Naive thymus-derived CD4-positive, alpha-beta T cell (primary cell): ENCODE measurements at regions not wholly inside any gene's neighbourhood (a gene's known extent, or its start where the extent isn't known, plus 50 kb on each side); places are given as distances from the start of the nearest gene placed in this dataset.
"Not testable (repeated sequence)": the region's sequence is repeated elsewhere in the genome, so short reads cannot be mapped to it uniquely, and the experiment has no call there.

Experiments used
- ATAC-seq: fragments of 150-1000 bp; cut with Tn5 transposase; 2 replicates; pipeline ENCODE4 v1.10.0; 2021; ENCODE audit warnings: mild to moderate bottlenecking, moderate library complexity
- CTCF ChIA-PET: fragments of 350-600 bp; sonication (Branson Sonifier 250); formaldehyde crosslinking; loops from one replicate; lab custom pipeline; 2021; ENCODE audit warnings: antibody characterized with exemption; lab: Charles Lee
- POLR2A ChIA-PET: fragments of 350-600 bp; sonication (Branson Sonifier 250); formaldehyde crosslinking; loops from one replicate; lab custom pipeline; 2021; ENCODE audit warnings: antibody characterized with exemption, inconsistent platforms; lab: Charles Lee
- DNase-seq, 9 donors: peaks; one replicate each; pipeline versions ENCODE4 v3.0.0 to v3.0.0-alpha.2; 2020 to 2022; ENCODE audit warnings: mixed read lengths in 1 of 9
- H3K27ac ChIP-seq: one replicate; pipeline ENCODE4 v1.7.0; 2013; ENCODE audit warnings: mild to moderate bottlenecking, low read depth, low read length, moderate library complexity
- H3K27me3 ChIP-seq, 2 donors: one replicate each; pipeline ENCODE4 v1.7.0; 2013; ENCODE audit warnings: low read length in 2 of 2, mild to moderate bottlenecking in 2 of 2, moderate library complexity in 2 of 2; ENCODE audit not compliant: control insufficient read depth in 2 of 2, insufficient read depth in 2 of 2
- H3K36me3 ChIP-seq, 3 experiments: 1 replicate in 2 of 3; 2 replicates in 1 of 3; pipeline ENCODE4 v1.7.0; 2013; ENCODE audit warnings: low read length in 3 of 3, mild to moderate bottlenecking in 3 of 3, moderate library complexity in 1 of 3; ENCODE audit not compliant: insufficient read depth in 3 of 3, control insufficient read depth in 2 of 3
- H3K4me1 ChIP-seq, 2 donors: one replicate each; pipeline ENCODE4 v1.7.0; 2013; ENCODE audit warnings: low read length in 2 of 2, mild to moderate bottlenecking in 2 of 2, moderate library complexity in 1 of 2; ENCODE audit not compliant: control insufficient read depth in 2 of 2, insufficient read depth in 2 of 2
- H3K4me3 ChIP-seq: 2 replicates; pipeline ENCODE4 v1.7.0; 2013; ENCODE audit warnings: mild to moderate bottlenecking, low read length
- H3K9me3 ChIP-seq, 3 experiments: 1 replicate in 2 of 3; 2 replicates in 1 of 3; pipeline ENCODE4 v1.7.0; 2013; ENCODE audit warnings: low read length in 3 of 3; ENCODE audit not compliant: control insufficient read depth in 2 of 3
- H3K27ac Mint-ChIP-seq, 9 donors: one replicate each; pipeline ENCODE4 v1.8.0; 2020 to 2022; ENCODE audit warnings: mixed read lengths in 9 of 9, mild to moderate bottlenecking in 8 of 9, moderate library complexity in 5 of 9, inconsistent platforms in 2 of 9
- H3K27me3 Mint-ChIP-seq, 5 donors: one replicate each; pipeline ENCODE4 v1.8.0; 2021 to 2022; ENCODE audit warnings: mixed read lengths in 5 of 5, mild to moderate bottlenecking in 1 of 5
- H3K36me3 Mint-ChIP-seq, 5 donors: one replicate each; pipeline ENCODE4 v1.8.0; 2020 to 2022; ENCODE audit warnings: mixed read lengths in 5 of 5, mild to moderate bottlenecking in 3 of 5, inconsistent platforms in 1 of 5
- H3K4me1 Mint-ChIP-seq, 7 donors: one replicate each; pipeline ENCODE4 v1.8.0; 2020 to 2022; ENCODE audit warnings: mixed read lengths in 7 of 7, mild to moderate bottlenecking in 3 of 7, inconsistent platforms in 1 of 7
- H3K4me3 Mint-ChIP-seq, 10 donors: one replicate each; pipeline ENCODE4 v1.8.0; 2020 to 2022; ENCODE audit warnings: mild to moderate bottlenecking in 10 of 10, mixed read lengths in 10 of 10, moderate library complexity in 6 of 10, inconsistent platforms in 2 of 10
- H3K9me3 Mint-ChIP-seq, 11 donors: one replicate each; pipeline ENCODE4 v1.8.0; 2020 to 2022; ENCODE audit warnings: mixed read lengths in 11 of 11, mild to moderate bottlenecking in 4 of 11, inconsistent platforms in 1 of 11, moderate library complexity in 1 of 11
- intact Hi-C, 2 donors: fragments of 100-400 bp; cut with micrococcal nuclease; formaldehyde crosslinking; loops; one replicate each; pipeline ENCODE4 v1.15.1; 2023

GRCh38 chr6:12490904-12491571 is 200.9 kb downstream of the EDN1 start:
- Histone ChIP-seq H3K4me1 (no peaks in the 10 kb centered on the region), H3K27ac (no peak overlapping the region), H3K9me3 (no peaks in the 10 kb centered on the region), H3K4me3 (no peak overlapping the region), H3K27me3 (no peaks in the 10 kb centered on the region), H3K36me3 (no peaks in the 10 kb centered on the region)
- no peak overlapping the region for H3K27ac Mint-ChIP-seq
- no peak overlapping the region for H3K4me3 Mint-ChIP-seq
- CTCF ChIA-PET, result no interaction called here
- peaks cover 0 to 6% (median 0%) of the 10 kb centered on the region in 5 donors for H3K36me3 Mint-ChIP-seq
- H3K27me3 Mint-ChIP-seq, result peaks cover 0 to 20% (median 16%) of the 10 kb centered on the region in 5 donors
- H3K4me1 Mint-ChIP-seq, result peaks cover 0 to 2% (median 0%) of the 10 kb centered on the region in 7 donors
- intact Hi-C loops, result no loop called here
- peaks cover 0 to 2% (median 0%) of the 10 kb centered on the region in 11 donors for H3K9me3 Mint-ChIP-seq
- ATAC-seq (no peak), DNase-seq (no peak)
- POLR2A ChIA-PET, result no interaction called here

- peaks cover 0 to 36% (median 19%) of the 10 kb centered on the region in 5 donors for H3K27me3 Mint-ChIP-seq
- DNase-seq, H3K36me3 ChIP-seq, intact Hi-C loops, H3K4me1 ChIP-seq, POLR2A ChIA-PET, ATAC-seq, CTCF ChIA-PET, H3K4me3 Mint-ChIP-seq, H3K27ac Mint-ChIP-seq, H3K4me1 Mint-ChIP-seq, H3K27me3 ChIP-seq, H3K27ac ChIP-seq, H3K4me3 ChIP-seq, H3K36me3 Mint-ChIP-seq, H3K9me3 ChIP-seq, H3K9me3 Mint-ChIP-seq: not testable (repeated sequence)
Observed at GRCh38 chr6:12492929-12493328, 202.8 kb downstream of the EDN1 start.

DNA sequence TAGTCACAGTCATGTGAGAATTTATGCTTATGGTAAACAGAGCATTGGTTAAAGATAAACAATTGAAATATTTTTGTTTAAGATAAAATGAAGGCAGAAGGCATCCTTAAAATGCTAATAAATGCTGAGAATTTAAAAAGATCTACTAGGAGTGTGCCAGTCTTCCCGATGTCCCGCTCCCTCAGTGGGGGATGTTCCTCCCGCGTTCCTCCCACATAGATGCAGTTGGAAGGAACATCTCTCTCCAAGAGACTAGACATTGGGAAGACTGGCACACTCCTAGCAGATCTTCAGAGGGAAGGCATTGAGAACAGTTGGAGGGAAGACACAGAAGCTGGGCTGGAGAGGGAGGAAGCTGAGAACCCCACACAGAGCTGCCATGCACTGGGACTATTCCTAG is 203.3 kb downstream of the EDN1 start:
- intact Hi-C loops, result no loop called here
- Histone ChIP-seq H3K9me3 (no peaks in the 10 kb centered on the region), H3K27me3 (no peaks in the 10 kb centered on the region), H3K4me1 (no peaks in the 10 kb centered on the region), H3K36me3 (no peaks in the 10 kb centered on the region), H3K4me3 (no peak overlapping the region), H3K27ac (no peak overlapping the region)
- peaks cover 0 to 6% (median 0%) of the 10 kb centered on the region in 5 donors for H3K36me3 Mint-ChIP-seq
- no peak for DNase-seq
- H3K4me3 Mint-ChIP-seq, result no peak overlapping the region
- ChIA-PET CTCF (no interaction called here), POLR2A (no interaction called here)
- peaks cover 0 to under 1% (median 0%) of the 10 kb centered on the region in 7 donors for H3K4me1 Mint-ChIP-seq
- H3K27me3 Mint-ChIP-seq, result peaks cover 3 to 42% (median 16%) of the 10 kb centered on the region in 5 donors
- ATAC-seq, result no peak
- no peak overlapping the region for H3K27ac Mint-ChIP-seq
- peaks cover 0 to 2% (median 0%) of the 10 kb centered on the region in 11 donors for H3K9me3 Mint-ChIP-seq

DNA sequence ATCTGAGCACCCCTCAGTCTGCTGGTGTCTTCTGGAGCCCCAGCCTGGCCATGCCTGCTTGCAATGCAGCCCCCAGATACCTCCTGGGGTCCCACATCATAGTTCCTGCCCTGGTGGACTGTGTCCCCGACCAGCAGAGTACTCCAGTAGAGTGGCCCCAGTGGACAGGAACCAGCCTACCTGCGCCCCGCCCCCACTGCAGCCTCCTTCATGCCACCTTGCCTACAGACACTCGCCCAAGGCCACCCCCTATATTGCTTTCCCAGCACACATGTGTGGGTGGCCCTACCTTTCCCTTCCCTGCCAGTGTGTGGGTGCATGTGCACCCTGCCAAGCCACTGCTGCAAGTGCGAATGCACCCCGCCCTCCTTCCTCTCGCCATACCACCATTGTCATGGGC is 204.0 kb downstream of the EDN1 start:
- H3K36me3 Mint-ChIP-seq, result peaks cover 0 to 6% (median 0%) of the 10 kb centered on the region in 5 donors
- Histone ChIP-seq H3K27me3 (no peaks in the 10 kb centered on the region), H3K4me1 (no peaks in the 10 kb centered on the region), H3K27ac (no peak overlapping the region), H3K4me3 (no peak overlapping the region), H3K36me3 (no peaks in the 10 kb centered on the region), H3K9me3 (no peaks in the 10 kb centered on the region)
- H3K27ac Mint-ChIP-seq, result no peak overlapping the region
- intact Hi-C loops, result no loop called here
- H3K4me3 Mint-ChIP-seq, result no peak overlapping the region
- H3K9me3 Mint-ChIP-seq, result peaks cover 0 to 3% (median 0%) of the 10 kb centered on the region in 11 donors
- ATAC-seq (no peak), DNase-seq (no peak)
- POLR2A ChIA-PET, result no interaction called here
- CTCF ChIA-PET, result no interaction called here
- H3K4me1 Mint-ChIP-seq, result no peaks in the 10 kb centered on the region
- peaks cover 4 to 43% (median 16%) of the 10 kb centered on the region in 5 donors for H3K27me3 Mint-ChIP-seq

DNA sequence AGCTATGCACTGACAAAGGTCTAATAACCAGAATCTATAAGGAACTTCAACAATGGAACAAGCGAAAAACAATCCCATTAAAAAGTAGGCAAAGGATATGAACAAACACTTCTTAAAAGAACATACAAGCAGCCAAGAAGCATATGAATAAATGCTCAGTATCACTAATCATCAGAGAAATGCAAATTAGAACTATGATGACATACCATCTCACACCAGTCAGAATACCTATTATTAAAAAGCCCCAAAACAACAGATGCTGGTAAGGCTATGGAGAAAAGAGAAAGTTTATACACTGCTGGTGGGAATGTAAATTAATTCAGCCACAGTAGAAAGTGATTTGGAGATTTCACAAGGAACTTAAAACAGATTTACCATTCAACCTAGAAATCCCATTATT is 211.8 kb downstream of the EDN1 start:
- H3K27me3 ChIP-seq, result no peaks in the 10 kb centered on the region
- Mint-ChIP-seq H3K27me3 (peaks cover 3 to 16% (median 6%) of the 10 kb centered on the region in 5 donors), H3K4me3 (no peak overlapping the region), H3K27ac (no peak overlapping the region), H3K9me3 (peaks cover 0 to 3% (median 0%) of the 10 kb centered on the region in 11 donors), H3K36me3 (no peaks in the 10 kb centered on the region), H3K4me1 (no peaks in the 10 kb centered on the region)
- no peak overlapping the region for H3K27ac ChIP-seq
- H3K36me3 ChIP-seq, result no peaks in the 10 kb centered on the region
- ATAC-seq (no peak), DNase-seq (no peak)
- no peak overlapping the region for H3K4me3 ChIP-seq
- ChIA-PET POLR2A (no interaction called here), CTCF (no interaction called here)
- H3K4me1 ChIP-seq, result no peaks in the 10 kb centered on the region
- no peaks in the 10 kb centered on the region for H3K9me3 ChIP-seq
- intact Hi-C loops, result loop anchor here in 1 of 2 donors (5.0 kb wide), 1 partner anchor 845 kb away; no protein-coding TSS in a partner anchor

DNA sequence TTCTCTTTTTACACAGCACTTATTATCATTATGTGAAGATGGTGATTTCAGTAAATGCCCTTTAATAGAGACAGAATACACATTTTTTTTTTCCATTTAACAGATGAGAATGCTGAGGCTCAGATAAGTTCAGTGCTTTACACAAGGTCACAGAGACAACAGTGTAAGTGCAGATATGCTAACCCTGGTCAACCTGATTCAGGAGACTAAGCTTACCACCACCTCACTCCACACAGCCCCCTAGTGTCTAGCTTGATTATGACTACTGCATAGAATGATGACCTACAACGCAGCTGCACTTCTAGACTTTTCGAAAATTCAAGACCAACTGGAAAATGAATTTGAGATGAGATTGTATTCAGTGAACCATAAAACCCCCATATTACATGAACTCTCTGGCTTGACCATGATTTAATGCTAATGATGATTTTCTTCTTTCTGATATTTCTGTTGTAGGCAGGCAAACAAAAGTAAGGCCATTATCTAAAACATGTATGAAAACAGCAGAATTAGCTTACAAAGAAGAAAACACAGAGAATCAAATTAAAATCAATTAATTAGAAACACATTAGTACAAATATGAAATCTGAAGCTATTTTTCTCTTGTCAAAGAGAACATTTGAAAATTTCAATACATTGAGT is 212.1 kb upstream of the PHACTR1 start:
- H3K27me3 ChIP-seq, result no peaks in the 10 kb centered on the region
- ChIA-PET POLR2A (no interaction called here), CTCF (no interaction called here)
- Mint-ChIP-seq H3K27ac (no peak overlapping the region), H3K9me3 (peaks cover 0 to 4% (median 0%) of the 10 kb centered on the region in 11 donors), H3K36me3 (no peaks in the 10 kb centered on the region), H3K27me3 (peaks cover 2 to 11% (median 9%) of the 10 kb centered on the region in 5 donors), H3K4me1 (no peaks in the 10 kb centered on the region), H3K4me3 (no peak overlapping the region)
- ATAC-seq (peak; percentile 36), DNase-seq (no peak)
- H3K36me3 ChIP-seq, result no peaks in the 10 kb centered on the region
- no peak overlapping the region for H3K4me3 ChIP-seq
- H3K27ac ChIP-seq, result no peak overlapping the region
- no peaks in the 10 kb centered on the region for H3K9me3 ChIP-seq
- intact Hi-C loops, result loop anchor here in 1 of 2 donors (5.0 kb wide), 1 partner anchor 847 kb away; no protein-coding TSS in a partner anchor
- H3K4me1 ChIP-seq, result no peaks in the 10 kb centered on the region
